ENCODE measurements at regions not wholly inside any gene's neighbourhood (a gene's known extent, or its start where the extent isn't known, plus 50 kb on each side); places are given as distances from the start of the nearest gene placed in this dataset.

GRCh38 chrX:148316446-148316845 lies 184.0 kb upstream of the AFF2 start:
- DNase-seq (ENCODE audit: missing footprints) (no peak), ATAC-seq (no peak)
- intact Hi-C loops (cut with DNase I): no loop called here

- DNase-seq (ENCODE audit: missing footprints): no peak
- ATAC-seq: no peak
- intact Hi-C loops (cut with DNase I): no loop called here
These were observed 177.5 kb upstream of the AFF2 start for GRCh38 chrX:148322906-148323305.

GRCh38 chrX:148333989-148334388 lies 166.4 kb upstream of the AFF2 start:
- ATAC-seq (no peak), DNase-seq (ENCODE audit: missing footprints) (no peak)
- intact Hi-C loops (cut with DNase I): no loop called here

GRCh38 chrX:148337873-148338272 lies 162.5 kb upstream of the AFF2 start:
- ATAC-seq (no peak), DNase-seq (ENCODE audit: missing footprints) (no peak)
- intact Hi-C loops (cut with DNase I): no loop called here

- ATAC-seq: no peak
These were observed 145.5 kb upstream of the AFF2 start for GRCh38 chrX:148354916-148355315.

GRCh38 chrX:148361641-148362040 lies 138.8 kb upstream of the AFF2 start:
- DNase-seq (ENCODE audit: missing footprints) (no peak), ATAC-seq (no peak)
- intact Hi-C loops (cut with DNase I): no loop called here

More at GRCh38 chrX:148354916-148355315, 145.5 kb upstream of the AFF2 start:
- intact Hi-C loops (cut with DNase I): no loop called here
- no peak for DNase-seq (ENCODE audit: missing footprints)

GRCh38 chrX:148363471-148364235 lies 136.8 kb upstream of the AFF2 start:
- ATAC-seq (no peak), DNase-seq (ENCODE audit: missing footprints) (no peak)
- intact Hi-C loops (cut with DNase I): no loop called here

GRCh38 chrX:148365233-148365632 lies 135.2 kb upstream of the AFF2 start:
- intact Hi-C loops (cut with DNase I): no loop called here
- ATAC-seq (no peak), DNase-seq (ENCODE audit: missing footprints) (no peak)

GRCh38 chrX:148371291-148371690 lies 129.1 kb upstream of the AFF2 start:
- DNase-seq (ENCODE audit: missing footprints): no peak
- intact Hi-C loops (cut with DNase I): no loop called here
- ATAC-seq: no peak

- ATAC-seq: no peak
- intact Hi-C loops (cut with DNase I): no loop called here
- DNase-seq (ENCODE audit: missing footprints): no peak
These were observed 127.5 kb upstream of the AFF2 start for GRCh38 chrX:148372925-148373324.

GRCh38 chrX:148376342-148376741 lies 124.1 kb upstream of the AFF2 start:
- DNase-seq (ENCODE audit: missing footprints) (no peak), ATAC-seq (no peak)
- intact Hi-C loops (cut with DNase I): no loop called here

GRCh38 chrX:148380107-148380506 lies 120.3 kb upstream of the AFF2 start:
- intact Hi-C loops (cut with DNase I): no loop called here
- no peak for ATAC-seq

GRCh38 chrX:148380650-148381561 lies 119.5 kb upstream of the AFF2 start:
- ATAC-seq (no peak), DNase-seq (ENCODE audit: missing footprints) (no peak)
- intact Hi-C loops (cut with DNase I): no loop called here

More at GRCh38 chrX:148380107-148380506, 120.3 kb upstream of the AFF2 start:
- no peak for DNase-seq (ENCODE audit: missing footprints)

GRCh38 chrX:148381603-148382002 lies 118.8 kb upstream of the AFF2 start:
- intact Hi-C loops (cut with DNase I): no loop called here
- DNase-seq (ENCODE audit: missing footprints): no peak
- ATAC-seq: no peak

- no peak for DNase-seq (ENCODE audit: missing footprints)
- intact Hi-C loops (cut with DNase I): no loop called here
- no peak for ATAC-seq
These were observed 117.4 kb upstream of the AFF2 start for GRCh38 chrX:148382983-148383382.

GRCh38 chrX:148385471-148385870 lies 114.9 kb upstream of the AFF2 start:
- no peak for ATAC-seq
- DNase-seq (ENCODE audit: missing footprints): no peak
- intact Hi-C loops (cut with DNase I): no loop called here

- no peak for ATAC-seq
- intact Hi-C loops (cut with DNase I): no loop called here
These were observed 110.8 kb upstream of the AFF2 start for GRCh38 chrX:148389629-148390028.

GRCh38 chrX:148412006-148412405 lies 88.4 kb upstream of the AFF2 start:
- DNase-seq (ENCODE audit: missing footprints): no peak
- no peak for ATAC-seq
- intact Hi-C loops (cut with DNase I): no loop called here

More at GRCh38 chrX:148389629-148390028, 110.8 kb upstream of the AFF2 start:
- DNase-seq (ENCODE audit: missing footprints): no peak

GRCh38 chrX:148416142-148416541 lies 84.3 kb upstream of the AFF2 start:
- intact Hi-C loops (cut with DNase I): no loop called here
- ATAC-seq (no peak), DNase-seq (ENCODE audit: missing footprints) (no peak)

- intact Hi-C loops (cut with DNase I): no loop called here
These were observed 83.5 kb upstream of the AFF2 start for GRCh38 chrX:148416931-148417330.

More at GRCh38 chrX:148416931-148417330, 83.5 kb upstream of the AFF2 start:
- DNase-seq (ENCODE audit: missing footprints) (no peak), ATAC-seq (no peak)
